Nephron progenitor cell (in vitro differentiated cells): ENCODE measurements at regions not wholly inside any gene's neighbourhood (a gene's known extent, or its start where the extent isn't known, plus 50 kb on each side); places are given as distances from the start of the nearest gene placed in this dataset.

Experiments
- DNase-seq: peaks from one replicate; pipeline ENCODE4 v3.0.0; 2021
- H3K27ac Mint-ChIP-seq: 2 replicates; pipeline ENCODE4 v1.8.0; 2021; ENCODE audit warnings: mild to moderate bottlenecking, moderate library complexity, mixed read lengths
- H3K27me3 Mint-ChIP-seq: 2 replicates; pipeline ENCODE4 v1.8.0; 2021; ENCODE audit warnings: mild to moderate bottlenecking, low read depth, mixed read lengths; ENCODE audit not compliant: poor library complexity
- H3K36me3 Mint-ChIP-seq: 2 replicates; pipeline ENCODE4 v1.8.0; 2021; ENCODE audit warnings: low read depth, mixed read lengths
- H3K4me1 Mint-ChIP-seq: 2 replicates; pipeline ENCODE4 v1.8.0; 2021; ENCODE audit warnings: mixed read lengths
- H3K4me3 Mint-ChIP-seq: 2 replicates; pipeline ENCODE4 v1.8.0; 2021; ENCODE audit warnings: mild to moderate bottlenecking, moderate library complexity, mixed read lengths
- H3K9me3 Mint-ChIP-seq: 2 replicates; pipeline ENCODE4 v1.8.0; 2021; ENCODE audit warnings: mild to moderate bottlenecking, moderate library complexity, mixed read lengths
- TF ChIP-seq, protein P1 (sequence below): fragments of 200-600 bp; sonication (generic); IDR thresholded peaks from 2 replicates; pipeline ENCODE4 v1.5.0; 2021; ENCODE audit warnings: antibody characterized with exemption

DNA sequence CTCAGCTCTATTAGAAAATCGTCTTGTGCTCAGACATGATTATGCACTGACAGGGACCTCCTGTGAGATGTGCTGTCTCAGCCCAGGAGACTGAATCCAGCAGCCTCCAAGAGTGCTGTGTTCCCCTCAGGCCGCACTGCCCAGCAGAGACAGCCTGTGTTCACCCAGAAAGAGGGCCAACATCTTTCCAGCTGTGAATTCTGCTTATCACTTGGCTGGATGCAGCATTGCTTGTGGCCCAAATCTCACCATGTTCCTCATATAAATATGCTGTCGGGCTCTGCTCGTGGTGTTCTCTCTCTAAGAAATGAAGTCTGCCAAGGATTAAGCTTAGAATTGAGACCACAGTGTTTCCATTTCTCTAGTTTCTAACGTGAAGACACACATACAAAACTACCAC, 983.0 kb upstream of the WWC1 start:
- Mint-ChIP-seq H3K9me3 (peaks cover 3% of the 10 kb centered on the region), H3K27ac (no peak overlapping the region), H3K4me3 (no peak overlapping the region), H3K27me3 (peaks cover 11% of the 10 kb centered on the region), H3K36me3 (no peaks in the 10 kb centered on the region), H3K4me1 (peaks cover 26% of the 10 kb centered on the region)
- no peak for DNase-seq
- TF ChIP-seq, protein P1, sequence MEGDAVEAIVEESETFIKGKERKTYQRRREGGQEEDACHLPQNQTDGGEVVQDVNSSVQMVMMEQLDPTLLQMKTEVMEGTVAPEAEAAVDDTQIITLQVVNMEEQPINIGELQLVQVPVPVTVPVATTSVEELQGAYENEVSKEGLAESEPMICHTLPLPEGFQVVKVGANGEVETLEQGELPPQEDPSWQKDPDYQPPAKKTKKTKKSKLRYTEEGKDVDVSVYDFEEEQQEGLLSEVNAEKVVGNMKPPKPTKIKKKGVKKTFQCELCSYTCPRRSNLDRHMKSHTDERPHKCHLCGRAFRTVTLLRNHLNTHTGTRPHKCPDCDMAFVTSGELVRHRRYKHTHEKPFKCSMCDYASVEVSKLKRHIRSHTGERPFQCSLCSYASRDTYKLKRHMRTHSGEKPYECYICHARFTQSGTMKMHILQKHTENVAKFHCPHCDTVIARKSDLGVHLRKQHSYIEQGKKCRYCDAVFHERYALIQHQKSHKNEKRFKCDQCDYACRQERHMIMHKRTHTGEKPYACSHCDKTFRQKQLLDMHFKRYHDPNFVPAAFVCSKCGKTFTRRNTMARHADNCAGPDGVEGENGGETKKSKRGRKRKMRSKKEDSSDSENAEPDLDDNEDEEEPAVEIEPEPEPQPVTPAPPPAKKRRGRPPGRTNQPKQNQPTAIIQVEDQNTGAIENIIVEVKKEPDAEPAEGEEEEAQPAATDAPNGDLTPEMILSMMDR: no peak

DNA sequence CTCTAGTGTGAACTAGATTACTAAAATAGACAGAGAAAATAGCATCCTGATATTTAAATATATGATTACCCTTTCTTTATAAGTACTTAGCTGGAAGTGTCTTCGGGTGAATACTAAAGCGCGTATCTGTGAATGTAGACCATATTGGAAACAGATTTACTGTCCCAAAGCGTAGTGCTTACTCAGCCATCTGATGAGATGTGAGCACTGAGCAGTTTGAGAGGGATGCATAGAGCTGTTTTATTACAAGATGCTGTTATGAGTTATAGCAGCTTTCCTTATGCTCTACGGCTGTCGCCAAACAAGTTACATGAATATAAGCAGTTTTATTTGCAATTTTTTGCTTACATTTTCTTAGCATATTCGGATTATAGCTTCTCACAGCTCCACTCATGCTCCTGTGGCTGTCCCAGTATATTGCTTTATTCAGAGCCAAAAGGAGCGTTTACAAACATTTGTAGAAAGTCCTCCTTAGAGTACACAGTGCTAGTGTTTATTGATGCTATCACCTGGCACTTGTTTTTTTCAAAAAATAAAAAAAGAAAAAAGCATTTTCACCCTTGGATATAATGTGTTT, 981.4 kb upstream of the WWC1 start:
- DNase-seq: no peak
- Mint-ChIP-seq H3K4me1 (peaks cover 15% of the 10 kb centered on the region), H3K4me3 (no peak overlapping the region), H3K27me3 (peaks cover 11% of the 10 kb centered on the region), H3K27ac (no peak overlapping the region), H3K9me3 (peaks cover 3% of the 10 kb centered on the region), H3K36me3 (no peaks in the 10 kb centered on the region)
- TF ChIP-seq, protein P1: no peak

DNA sequence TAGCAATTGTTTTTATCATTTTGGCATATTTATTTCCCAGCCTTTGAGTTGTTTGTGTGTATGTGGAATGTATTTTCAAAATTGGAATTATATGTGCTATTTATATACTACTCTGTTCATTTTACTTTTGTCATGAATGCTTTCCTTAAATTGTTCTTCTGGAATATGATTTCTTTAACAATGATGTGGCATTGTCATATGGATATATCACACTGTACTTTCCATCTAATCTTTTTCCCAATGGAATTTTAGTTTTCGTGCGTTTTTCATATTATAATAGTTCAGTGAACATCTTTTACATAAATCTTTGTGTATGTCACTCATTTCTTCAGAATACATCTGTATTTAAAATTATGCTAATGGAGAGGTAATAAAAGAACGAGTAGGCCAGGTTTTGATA, 980.1 kb upstream of the WWC1 start:
- Mint-ChIP-seq H3K36me3 (no peaks in the 10 kb centered on the region), H3K4me1 (peaks cover 13% of the 10 kb centered on the region), H3K27me3 (peaks cover 7% of the 10 kb centered on the region), H3K4me3 (no peak overlapping the region), H3K27ac (no peak overlapping the region), H3K9me3 (peaks cover 3% of the 10 kb centered on the region)
- no peak for DNase-seq
- TF ChIP-seq, protein P1: no peak

DNA sequence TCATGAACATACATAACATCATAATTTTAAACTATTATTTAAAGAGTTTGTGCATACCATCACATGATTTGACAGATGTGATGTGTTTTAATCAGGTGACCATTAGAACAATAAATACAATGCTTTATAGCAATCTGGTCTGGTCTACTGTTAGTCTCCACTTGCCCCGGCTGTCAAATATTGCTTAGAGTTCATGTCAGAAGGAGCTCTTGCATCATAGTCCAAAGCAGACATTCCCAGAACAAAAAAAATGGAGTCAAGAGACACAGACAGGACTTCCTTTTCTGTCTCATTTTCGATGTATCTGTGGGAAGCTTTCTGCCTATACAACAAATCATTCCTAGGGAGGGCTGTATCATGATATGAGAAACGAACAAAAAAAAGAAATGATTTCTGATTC, 979.2 kb upstream of the WWC1 start:
- no peaks in the 10 kb centered on the region for H3K36me3 Mint-ChIP-seq
- no peak overlapping the region for H3K27ac Mint-ChIP-seq
- TF ChIP-seq, protein P1: no peak

DNA sequence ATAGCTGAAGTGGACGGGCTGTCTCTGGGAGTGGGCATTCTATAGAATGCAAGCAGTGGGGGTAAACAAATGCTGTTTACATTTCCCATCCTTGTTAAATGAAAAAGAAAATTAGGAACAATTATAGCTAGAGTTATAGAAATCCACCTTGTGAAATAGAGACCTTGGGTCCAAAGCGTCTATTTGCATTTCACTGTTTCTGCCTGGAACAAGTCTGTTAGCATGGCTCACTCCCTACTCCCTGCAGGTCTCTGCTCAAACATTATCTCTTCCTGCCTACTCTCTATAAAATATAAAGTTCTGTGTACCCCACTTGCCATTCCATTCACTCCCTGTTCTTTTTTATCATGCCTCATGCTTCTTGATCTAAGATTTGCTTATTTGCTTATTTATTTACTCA, 975.7 kb upstream of the WWC1 start:
- Mint-ChIP-seq H3K27me3 (peaks cover 5% of the 10 kb centered on the region), H3K36me3 (no peaks in the 10 kb centered on the region), H3K27ac (no peak overlapping the region)

More for the DNA sequence above, 979.2 kb upstream of the WWC1 start:
- Mint-ChIP-seq H3K9me3 (peaks cover 3% of the 10 kb centered on the region), H3K4me3 (no peak overlapping the region), H3K27me3 (peaks cover 7% of the 10 kb centered on the region), H3K4me1 (peaks cover 5% of the 10 kb centered on the region)
- DNase-seq: no peak

DNA sequence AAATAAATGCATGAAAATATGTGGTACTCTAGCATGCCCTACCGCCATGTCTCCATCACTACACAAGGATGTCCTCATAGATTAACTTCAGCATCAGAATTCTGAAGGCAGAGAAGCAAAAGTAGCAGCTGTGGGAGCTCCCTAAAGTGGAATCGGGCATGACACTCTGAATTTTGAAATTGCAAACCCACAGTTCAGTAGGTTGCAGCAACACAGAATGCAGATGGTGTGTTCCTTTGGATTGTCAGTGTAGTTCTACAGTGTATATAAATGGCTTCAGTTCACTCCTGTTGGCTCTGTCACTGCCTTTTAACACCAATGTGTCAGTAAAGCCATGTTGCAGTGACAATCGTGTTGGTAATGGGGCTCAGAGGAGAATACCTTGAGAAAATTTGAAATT, 973.6 kb upstream of the WWC1 start:
- H3K27me3 Mint-ChIP-seq: peaks cover 4% of the 10 kb centered on the region
- TF ChIP-seq, protein P1: no peak
- no peaks in the 10 kb centered on the region for H3K4me1 Mint-ChIP-seq
- peaks cover 24% of the 10 kb centered on the region for H3K9me3 Mint-ChIP-seq
- H3K27ac Mint-ChIP-seq: no peak overlapping the region
- DNase-seq: no peak
- no peaks in the 10 kb centered on the region for H3K36me3 Mint-ChIP-seq
- no peak overlapping the region for H3K4me3 Mint-ChIP-seq

More for the DNA sequence above, 975.7 kb upstream of the WWC1 start:
- Mint-ChIP-seq H3K4me3 (no peak overlapping the region), H3K4me1 (no peaks in the 10 kb centered on the region), H3K9me3 (peaks cover 7% of the 10 kb centered on the region)
- DNase-seq: no peak
- TF ChIP-seq, protein P1: no peak
